Neuronal stem cell (in vitro differentiated cells): ENCODE measurements at regions not wholly inside any gene's neighbourhood (a gene's known extent, or its start where the extent isn't known, plus 50 kb on each side); places are given as distances from the start of the nearest gene placed in this dataset.

Source experiments
- DNase-seq: peaks from one replicate; pipeline ENCODE4 v3.0.0-alpha.2; 2013; ENCODE audit warnings: low spot score
- H2AFZ ChIP-seq: one replicate; pipeline ENCODE4 v1.6.1; 2013; ENCODE audit warnings: mild to moderate bottlenecking, low read length, inconsistent platforms
- H2AK5ac ChIP-seq: 2 replicates; pipeline ENCODE4 v1.6.1; 2013; ENCODE audit warnings: low read depth, mild to moderate bottlenecking, inconsistent platforms, low read length, moderate library complexity, mixed read lengths
- H2BK120ac ChIP-seq: 2 replicates; pipeline ENCODE4 v1.6.1; 2013; ENCODE audit warnings: low read depth, mild to moderate bottlenecking, inconsistent platforms, low read length, moderate library complexity, mixed read lengths
- H2BK12ac ChIP-seq: one replicate; pipeline ENCODE4 v1.6.1; 2013; ENCODE audit warnings: low read length, inconsistent platforms
- H2BK15ac ChIP-seq: 2 replicates; pipeline ENCODE4 v1.6.1; 2013; ENCODE audit warnings: mild to moderate bottlenecking, low read length, inconsistent platforms, mixed read lengths
- H2BK5ac ChIP-seq: one replicate; pipeline ENCODE4 v1.6.1; 2013; ENCODE audit warnings: inconsistent platforms, mild to moderate bottlenecking, low read length, moderate library complexity
- H3K14ac ChIP-seq: one replicate; pipeline ENCODE4 v1.6.1; 2013; ENCODE audit warnings: low read length, inconsistent platforms
- H3K18ac ChIP-seq: 2 replicates; pipeline ENCODE4 v1.6.1; 2013; ENCODE audit warnings: low read length, inconsistent platforms
- H3K23ac ChIP-seq: 2 replicates; pipeline ENCODE4 v1.6.1; 2013; ENCODE audit warnings: low read depth, mild to moderate bottlenecking, mixed read lengths, low read length, inconsistent platforms; ENCODE audit not compliant: poor library complexity
- H3K27ac ChIP-seq: replicated peaks from 3 replicates; pipeline ENCODE4 v1.5.1; 2013; ENCODE audit warnings: low read length, inconsistent platforms
- H3K27me3 ChIP-seq, 3 experiments: 2 replicates each; pipeline ENCODE4 v1.6.1; 2013; ENCODE audit warnings: low read length in 3 of 3, mild to moderate bottlenecking in 2 of 3, inconsistent platforms in 1 of 3, low read depth in 1 of 3, mixed read lengths in 1 of 3, moderate library complexity in 1 of 3; ENCODE audit not compliant: control insufficient read depth in 3 of 3, insufficient read depth in 3 of 3
- H3K36me3 ChIP-seq, 2 donors: replicated peaks in 1 of 2; 2 replicates each; pipeline ENCODE4 v1.6.1; 2013; ENCODE audit warnings: low read length in 2 of 2; ENCODE audit not compliant: control insufficient read depth in 2 of 2, insufficient read depth in 2 of 2
- H3K4ac ChIP-seq: 2 replicates; pipeline ENCODE4 v1.6.1; 2013; ENCODE audit warnings: inconsistent platforms, mild to moderate bottlenecking, low read length, moderate library complexity
- H3K4me1 ChIP-seq, 2 donors: 1 replicate in 1 of 2; 2 replicates in 1 of 2; pipeline ENCODE4 v1.6.1; 2013; ENCODE audit warnings: low read length in 2 of 2, low read depth in 1 of 2; ENCODE audit not compliant: control insufficient read depth in 2 of 2, insufficient read depth in 1 of 2
- H3K4me2 ChIP-seq: one replicate; pipeline ENCODE4 v1.6.1; 2013; ENCODE audit warnings: mild to moderate bottlenecking, low read length, inconsistent platforms; ENCODE audit not compliant: insufficient read depth, poor library complexity, severe bottlenecking
- H3K4me3 ChIP-seq, 2 donors: 2 replicates each; pipeline ENCODE4 v1.5.1; 2013; ENCODE audit warnings: low read length in 2 of 2, mild to moderate bottlenecking in 2 of 2, inconsistent platforms in 1 of 2, moderate library complexity in 1 of 2
- H3K79me1 ChIP-seq: one replicate; pipeline ENCODE4 v1.6.1; 2013; ENCODE audit warnings: low read depth, mild to moderate bottlenecking, inconsistent platforms, low read length, moderate library complexity
- H3K9ac ChIP-seq: one replicate; pipeline ENCODE4 v1.6.1; 2013; ENCODE audit warnings: mild to moderate bottlenecking, low read depth, low read length, inconsistent platforms; ENCODE audit not compliant: poor library complexity
- H3K9me3 ChIP-seq, 2 donors: replicated peaks in 1 of 2; 2 replicates each; pipeline versions ENCODE3 to v1.6.1; 2013; ENCODE audit warnings: low read length in 2 of 2, mild to moderate bottlenecking in 2 of 2, inconsistent platforms in 1 of 2, low read depth in 1 of 2, mixed read lengths in 1 of 2, moderate library complexity in 1 of 2; ENCODE audit not compliant: control insufficient read depth in 2 of 2, insufficient read depth in 1 of 2
- H4K8ac ChIP-seq: one replicate; pipeline ENCODE4 v1.6.1; 2013; ENCODE audit warnings: low read depth, mild to moderate bottlenecking, inconsistent platforms, low read length, moderate library complexity
- H4K91ac ChIP-seq: one replicate; pipeline ENCODE4 v1.6.1; 2013; ENCODE audit warnings: low read length, low read depth, mild to moderate bottlenecking, inconsistent platforms; ENCODE audit not compliant: poor library complexity
- WGBS, 2 donors: extraction: QIAGEN DNeasy Blood & Tissue Kit; methylation state at CpG; one replicate each; pipeline ENCODE4 v1.1.7; 2013; ENCODE audit warnings: missing lambda C conversion rate in 2 of 2, mixed read lengths in 1 of 2; ENCODE audit not compliant: insufficient read length in 2 of 2, insufficient replicate concordance in 1 of 2; ENCODE audit errors: extremely low coverage in 2 of 2; 5-methylcytosine and 5-hydroxymethylcytosine counted together

- no peaks in the 10 kb centered on the region for H3K27me3 ChIP-seq
- WGBS, 2 donors = no CpG with 5 or more reads among the region's 4 CpGs
These were observed 224.5 kb downstream of the VEGFC start for GRCh38 chr4:176568238-176568637.

GRCh38 chr4:176569301-176569700 is 223.4 kb downstream of the VEGFC start:
- Histone ChIP-seq H2BK12ac (no peak overlapping the region), H3K9me3 (no peaks in the 10 kb centered on the region), H3K9ac (no peak overlapping the region), H3K79me1 (no peaks in the 10 kb centered on the region), H3K4ac (no peak overlapping the region), H4K8ac (no peak overlapping the region), H2AK5ac (no peak overlapping the region), H3K27me3 (no peaks in the 10 kb centered on the region), H3K18ac (no peak overlapping the region), H4K91ac (no peak overlapping the region), H3K4me3 (no peak overlapping the region), H2BK15ac (no peak overlapping the region), H3K4me2 (no peak overlapping the region), H2BK120ac (no peak overlapping the region), H3K14ac (no peak overlapping the region), H2BK5ac (no peak overlapping the region), H3K27ac (no peak overlapping the region), H2AFZ (no peak overlapping the region), H3K23ac (no peak overlapping the region), H3K4me1 (no peaks in the 10 kb centered on the region), H3K36me3 (no peaks in the 10 kb centered on the region)
- WGBS, 2 donors = no CpG with 5 or more reads among the region's 2 CpGs
- no peak for DNase-seq

More at GRCh38 chr4:176568238-176568637, 224.5 kb downstream of the VEGFC start:
- Histone ChIP-seq H3K4me1 (no peaks in the 10 kb centered on the region), H3K9me3 (no peaks in the 10 kb centered on the region), H3K9ac (no peak overlapping the region), H2AFZ (no peak overlapping the region), H3K27ac (no peak overlapping the region), H3K36me3 (no peaks in the 10 kb centered on the region), H2BK5ac (no peak overlapping the region), H3K14ac (no peak overlapping the region), H3K79me1 (no peaks in the 10 kb centered on the region), H3K18ac (peak overlapping the region; percentile 57), H2BK15ac (no peak overlapping the region), H3K23ac (no peak overlapping the region), H4K91ac (no peak overlapping the region), H3K4ac (no peak overlapping the region), H2BK12ac (no peak overlapping the region), H2BK120ac (no peak overlapping the region), H3K4me3 (no peak overlapping the region), H2AK5ac (no peak overlapping the region), H3K4me2 (no peak overlapping the region), H4K8ac (no peak overlapping the region)
- no peak for DNase-seq

GRCh38 chr4:176571206-176571605 is 221.5 kb downstream of the VEGFC start:
- Histone ChIP-seq H3K4me1 (no peaks in the 10 kb centered on the region), H2BK12ac (no peak overlapping the region), H4K8ac (no peak overlapping the region), H3K18ac (no peak overlapping the region), H3K27me3 (no peaks in the 10 kb centered on the region), H2AK5ac (no peak overlapping the region), H4K91ac (no peak overlapping the region), H2BK15ac (no peak overlapping the region), H3K23ac (no peak overlapping the region), H2AFZ (no peak overlapping the region), H2BK120ac (no peak overlapping the region), H3K4ac (no peak overlapping the region), H3K9ac (no peak overlapping the region), H3K27ac (no peak overlapping the region), H2BK5ac (no peak overlapping the region), H3K79me1 (no peaks in the 10 kb centered on the region), H3K14ac (no peak overlapping the region), H3K4me2 (no peak overlapping the region), H3K9me3 (no peaks in the 10 kb centered on the region), H3K4me3 (no peak overlapping the region), H3K36me3 (no peaks in the 10 kb centered on the region)
- no CpG with 5 or more reads among the region's 6 CpGs for WGBS, 2 donors
- no peak for DNase-seq

- H3K14ac ChIP-seq = no peak overlapping the region
- H2AK5ac ChIP-seq = no peak overlapping the region
- no CpG with 5 or more reads among the region's 2 CpGs for WGBS, 2 donors
- no peak overlapping the region for H3K9ac ChIP-seq
- no peak overlapping the region for H3K27ac ChIP-seq
- no peak overlapping the region for H2BK12ac ChIP-seq
- H3K4me2 ChIP-seq = no peak overlapping the region
- no peaks in the 10 kb centered on the region for H3K4me1 ChIP-seq
- H3K4me3 ChIP-seq = no peak overlapping the region
- no peak overlapping the region for H3K4ac ChIP-seq
- no peaks in the 10 kb centered on the region for H3K36me3 ChIP-seq
- no peaks in the 10 kb centered on the region for H3K27me3 ChIP-seq
- H3K9me3 ChIP-seq = no peaks in the 10 kb centered on the region
- H3K79me1 ChIP-seq = peaks cover 1% of the 10 kb centered on the region
- no peak overlapping the region for H2BK15ac ChIP-seq
- no peak for DNase-seq
- H4K91ac ChIP-seq = no peak overlapping the region
- no peak overlapping the region for H3K23ac ChIP-seq
- H4K8ac ChIP-seq = no peak overlapping the region
- H2BK120ac ChIP-seq = no peak overlapping the region
- no peak overlapping the region for H3K18ac ChIP-seq
- H2AFZ ChIP-seq = no peak overlapping the region
- no peak overlapping the region for H2BK5ac ChIP-seq
These were observed 217.5 kb downstream of the VEGFC start for GRCh38 chr4:176575141-176575730.
